ENCODE measurements at regions not wholly inside any gene's neighbourhood (a gene's known extent, or its start where the extent isn't known, plus 50 kb on each side); places are given as distances from the start of the nearest gene placed in this dataset.
"Not testable (repeated sequence)": the region's sequence is repeated elsewhere in the genome, so short reads cannot be mapped to it uniquely, and the experiment has no call there.

- no peak for DNase-seq
These were observed 586.3 kb upstream of the USP24 start for GRCh38 chr1:55801481-55801880.

- DNase-seq, result no peak
These were observed 585.3 kb upstream of the USP24 start for GRCh38 chr1:55800503-55800902.

GRCh38 chr1:55793856-55794255 lies 578.7 kb upstream of the USP24 start:
- DNase-seq, result no peak

- no peak for DNase-seq
These were observed 577.7 kb upstream of the USP24 start for GRCh38 chr1:55792870-55793269.

GRCh38 chr1:55789466-55789865 lies 574.3 kb upstream of the USP24 start:
- DNase-seq, result no peak

- no peak for DNase-seq
These were observed 571.2 kb upstream of the USP24 start for GRCh38 chr1:55786396-55786795.

- not testable (repeated sequence) for DNase-seq
These were observed 569.8 kb upstream of the USP24 start for GRCh38 chr1:55784941-55785450.

- DNase-seq, result no peak
These were observed 566.8 kb upstream of the USP24 start for GRCh38 chr1:55781944-55782482.

GRCh38 chr1:55781003-55781402 lies 565.8 kb upstream of the USP24 start:
- DNase-seq, result no peak

GRCh38 chr1:55777545-55777944 lies 562.4 kb upstream of the USP24 start:
- no peak for DNase-seq

- no peak for DNase-seq
These were observed 559.8 kb upstream of the USP24 start for GRCh38 chr1:55775007-55775406.

- no peak for DNase-seq
These were observed 559.3 kb upstream of the USP24 start for GRCh38 chr1:55774446-55774845.

GRCh38 chr1:55773211-55773940 lies 558.2 kb upstream of the USP24 start:
- no peak for DNase-seq

GRCh38 chr1:55768327-55768952 lies 553.3 kb upstream of the USP24 start:
- no peak for DNase-seq

GRCh38 chr1:55767171-55767570 lies 552.0 kb upstream of the USP24 start:
- DNase-seq, result no peak

GRCh38 chr1:55765505-55765904 lies 550.3 kb upstream of the USP24 start:
- not testable (repeated sequence) for DNase-seq

GRCh38 chr1:55751776-55752175 lies 536.6 kb upstream of the USP24 start:
- DNase-seq, result no peak

GRCh38 chr1:55750628-55750995 lies 535.4 kb upstream of the USP24 start:
- no peak for DNase-seq

GRCh38 chr1:55749975-55750627 lies 534.9 kb upstream of the USP24 start:
- DNase-seq, result no peak

- no peak for DNase-seq
These were observed 532.3 kb upstream of the USP24 start for GRCh38 chr1:55747408-55747841.

- DNase-seq, result no peak
These were observed 531.5 kb upstream of the USP24 start for GRCh38 chr1:55746710-55747109.

- no peak for DNase-seq
These were observed 526.4 kb upstream of the USP24 start for GRCh38 chr1:55741516-55741915.

GRCh38 chr1:55735106-55735505 lies 519.9 kb upstream of the USP24 start:
- no peak for DNase-seq

- no peak for DNase-seq
These were observed 511.8 kb upstream of the USP24 start for GRCh38 chr1:55726994-55727393.
